GM18867 (cell line): ENCODE measurements at regions not wholly inside any gene's neighbourhood (a gene's known extent, or its start where the extent isn't known, plus 50 kb on each side); places are given as distances from the start of the nearest gene placed in this dataset.

ENCODE experiments used
- ATAC-seq: cut with Tn5 transposase; IDR thresholded peaks from one replicate; pipeline ENCODE4 v1.9.1; 2021; ENCODE audit warnings: mild to moderate bottlenecking, moderate library complexity; ENCODE audit not compliant: unreplicated experiment

GRCh38 chr9:100937382-100937781, 91.1 kb upstream of the PLPPR1 start:
- ATAC-seq, result no peak

GRCh38 chr9:100938507-100938906, 90.0 kb upstream of the PLPPR1 start:
- ATAC-seq, result no peak

- ATAC-seq, result no peak
These were observed 88.9 kb upstream of the PLPPR1 start for GRCh38 chr9:100939636-100940035.

GRCh38 chr9:100959226-100959625, 69.3 kb upstream of the PLPPR1 start:
- ATAC-seq, result no peak
